ENCODE measurements at regions not wholly inside any gene's neighbourhood (a gene's known extent, or its start where the extent isn't known, plus 50 kb on each side); places are given as distances from the start of the nearest gene placed in this dataset.

GRCh38 chr2:107418708-107419107, 408.0 kb upstream of the RGPD4 start:
- DNase-seq (ENCODE audit: low read depth in 4 of 4, low spot score in 2 of 4): no peak

DNA sequence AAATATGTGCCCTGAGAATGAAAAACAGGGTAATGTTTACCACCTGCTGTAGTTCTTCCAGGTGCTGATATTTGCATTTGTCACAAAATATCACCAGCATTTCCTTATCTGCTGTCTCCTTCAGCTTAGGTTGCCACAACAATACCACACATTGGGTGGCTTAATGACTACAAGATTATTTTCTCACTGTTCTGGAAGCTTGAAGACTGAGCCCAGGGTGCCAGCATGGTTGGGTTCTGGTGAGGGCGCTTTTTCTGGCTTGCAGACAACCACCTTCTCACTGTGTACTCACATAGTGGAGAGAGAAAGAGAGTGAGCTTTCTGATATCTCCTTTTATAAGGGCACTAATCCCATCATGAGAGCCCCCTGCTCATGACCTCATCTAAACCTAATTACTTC, 407.5 kb upstream of the RGPD4 start:
- DNase-seq (ENCODE audit: low read depth in 4 of 4, low spot score in 2 of 4): no peak

DNA sequence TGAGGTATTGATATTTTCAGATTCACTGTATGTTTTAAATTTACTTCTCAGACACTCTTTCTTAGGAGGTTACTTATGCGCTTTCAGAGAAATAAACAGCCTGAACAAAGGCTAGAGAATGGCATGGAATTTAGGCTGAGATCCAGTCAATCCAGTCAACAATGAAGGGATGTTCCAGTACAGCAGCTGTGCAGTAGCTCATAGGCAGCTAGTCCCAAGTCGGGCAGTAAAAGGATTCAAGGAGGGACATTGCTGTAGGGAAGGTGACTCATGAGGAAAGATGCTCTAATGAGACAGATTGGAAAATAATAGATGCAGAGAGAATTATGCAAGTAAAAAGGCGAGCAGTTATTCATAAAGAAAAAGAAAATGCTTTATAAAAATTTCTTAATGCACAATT, 397.9 kb upstream of the RGPD4 start:
- no peak for DNase-seq (ENCODE audit: low read depth in 4 of 4, low spot score in 2 of 4)

DNA sequence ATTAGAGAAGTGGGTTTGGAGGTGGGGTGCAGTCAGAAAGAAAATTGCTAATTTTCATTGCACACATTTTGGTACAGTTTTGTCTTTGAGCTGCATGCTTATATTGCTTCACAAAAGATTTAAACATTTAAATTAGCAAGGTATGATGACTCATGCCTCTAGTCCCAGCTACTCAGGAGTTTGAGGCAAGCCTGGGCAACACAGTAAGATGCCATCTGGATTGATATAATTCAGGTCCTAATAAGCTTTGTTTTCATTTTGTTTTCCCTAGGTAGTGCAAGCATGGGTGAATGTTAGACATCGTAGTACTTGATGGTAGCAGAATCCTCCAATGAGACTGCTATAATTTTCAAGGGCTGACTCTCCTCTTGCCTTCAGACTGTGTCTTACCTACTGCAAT, 396.7 kb upstream of the RGPD4 start:
- no peak for DNase-seq (ENCODE audit: low read depth in 4 of 4, low spot score in 2 of 4)

GRCh38 chr2:107430596-107431266, 396.0 kb upstream of the RGPD4 start:
- DNase-seq (ENCODE audit: low read depth in 4 of 4, low spot score in 2 of 4): no peak

DNA sequence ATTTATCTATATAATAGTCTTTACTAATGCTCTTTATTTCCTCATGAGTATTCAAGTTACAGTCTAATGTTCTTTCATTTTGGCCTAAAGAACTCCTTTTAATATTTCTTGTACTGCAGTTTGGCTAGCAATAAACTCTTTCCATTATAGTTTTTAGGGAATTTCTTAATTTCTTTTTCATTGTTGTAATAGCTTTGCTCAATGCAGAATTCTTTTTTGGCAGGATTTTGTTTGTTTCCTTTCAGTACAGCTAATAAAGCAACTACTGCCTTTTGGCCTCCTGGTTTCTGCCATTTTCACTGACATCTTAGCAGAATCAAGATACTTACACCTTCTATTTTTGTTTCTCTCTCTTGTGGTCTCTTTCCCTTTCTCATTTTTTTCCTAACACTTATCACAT, 390.4 kb upstream of the RGPD4 start:
- no peak for DNase-seq (ENCODE audit: low read depth in 4 of 4, low spot score in 2 of 4)

DNA sequence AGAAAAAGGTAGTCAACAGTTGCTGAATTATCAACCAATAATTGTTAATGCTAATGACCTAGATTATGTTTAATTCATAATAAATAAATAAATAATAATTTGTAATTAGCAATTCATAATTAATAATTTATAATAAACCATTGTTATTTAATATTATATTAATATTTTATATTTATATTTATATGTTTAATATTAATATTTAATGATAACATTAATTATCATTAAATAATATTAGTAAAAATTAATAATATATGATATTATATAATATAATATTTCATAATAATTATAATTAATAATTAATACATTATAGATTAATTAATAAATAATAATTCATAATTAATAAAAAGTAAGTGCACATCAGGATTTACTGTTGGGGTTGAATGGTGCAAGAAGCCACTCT, 389.4 kb upstream of the RGPD4 start:
- DNase-seq (ENCODE audit: low read depth in 4 of 4, low spot score in 2 of 4): no peak

DNA sequence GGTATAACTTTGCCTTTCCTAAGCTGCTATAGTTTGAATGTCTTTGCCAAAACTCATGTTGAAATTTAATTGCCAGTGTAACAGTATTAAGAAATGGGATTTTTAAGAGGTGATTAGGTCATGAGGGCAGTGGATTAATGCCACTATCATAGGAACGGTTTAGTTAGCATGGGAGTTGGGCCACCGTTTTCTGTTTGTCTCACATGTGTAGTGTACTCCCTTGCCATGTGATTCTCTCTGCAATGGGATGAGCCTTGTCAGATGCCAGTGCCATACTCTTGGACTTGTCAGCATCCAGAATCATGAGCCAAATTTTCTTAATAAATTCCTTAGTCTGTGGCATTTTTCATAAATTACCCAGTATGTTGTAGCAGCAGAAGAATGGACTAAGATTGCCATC, 388.9 kb upstream of the RGPD4 start:
- DNase-seq (ENCODE audit: low read depth in 4 of 4, low spot score in 2 of 4): no peak

DNA sequence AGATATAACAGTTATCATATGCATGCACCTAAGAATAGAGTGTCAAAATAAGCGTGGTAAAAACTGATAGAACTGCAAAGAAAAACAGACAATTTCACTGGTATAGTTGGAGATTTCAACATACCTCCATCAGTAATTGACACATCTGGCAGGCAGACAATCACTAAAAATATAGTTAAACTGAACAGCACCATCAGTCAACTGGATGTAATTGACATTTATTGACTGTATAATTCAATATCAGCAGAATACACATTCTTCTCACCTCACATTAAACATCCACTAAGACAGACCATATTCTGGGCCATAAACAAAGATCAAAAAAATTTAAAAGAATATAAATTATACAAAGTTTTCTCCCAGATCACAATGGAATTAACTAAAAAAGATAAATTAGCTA, 378.5 kb upstream of the RGPD4 start:
- no peak for DNase-seq (ENCODE audit: low read depth in 4 of 4, low spot score in 2 of 4)

- no peak for DNase-seq (ENCODE audit: low read depth in 4 of 4, low spot score in 2 of 4)
Observed at GRCh38 chr2:107461301-107461700, 365.4 kb upstream of the RGPD4 start.

GRCh38 chr2:107462181-107462580, 364.5 kb upstream of the RGPD4 start:
- no peak for DNase-seq (ENCODE audit: low read depth in 4 of 4, low spot score in 2 of 4)

- no peak for DNase-seq (ENCODE audit: low read depth in 4 of 4, low spot score in 2 of 4)
Observed at GRCh38 chr2:107466241-107466640, 360.5 kb upstream of the RGPD4 start.

- DNase-seq (ENCODE audit: low read depth in 4 of 4, low spot score in 2 of 4): no peak
Observed at GRCh38 chr2:107466984-107467773, 359.5 kb upstream of the RGPD4 start.

- DNase-seq (ENCODE audit: low read depth in 4 of 4, low spot score in 2 of 4): no peak
Observed at GRCh38 chr2:107469437-107469995, 357.2 kb upstream of the RGPD4 start.

- no peak for DNase-seq (ENCODE audit: low read depth in 4 of 4, low spot score in 2 of 4)
Observed at GRCh38 chr2:107473150-107473549, 353.5 kb upstream of the RGPD4 start.

DNA sequence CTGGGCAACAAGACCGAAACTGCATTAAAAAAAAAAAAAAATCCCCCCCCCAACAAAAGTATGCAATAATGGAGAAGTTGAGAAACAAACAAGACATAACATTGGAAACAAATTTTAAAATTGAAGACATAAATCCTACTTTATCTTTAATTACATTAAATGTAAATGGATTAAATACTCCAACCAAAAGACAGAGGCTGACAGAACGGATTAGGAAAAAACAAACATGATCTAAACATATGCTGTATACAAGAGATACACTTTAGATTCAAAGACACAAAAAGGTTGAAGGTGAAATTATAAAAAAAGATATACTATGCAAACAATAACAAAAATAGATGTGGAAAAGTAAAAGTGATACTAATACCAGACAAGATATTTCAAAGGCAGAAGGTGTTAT, 350.8 kb upstream of the RGPD4 start:
- no peak for DNase-seq (ENCODE audit: low read depth in 4 of 4, low spot score in 2 of 4)

DNA sequence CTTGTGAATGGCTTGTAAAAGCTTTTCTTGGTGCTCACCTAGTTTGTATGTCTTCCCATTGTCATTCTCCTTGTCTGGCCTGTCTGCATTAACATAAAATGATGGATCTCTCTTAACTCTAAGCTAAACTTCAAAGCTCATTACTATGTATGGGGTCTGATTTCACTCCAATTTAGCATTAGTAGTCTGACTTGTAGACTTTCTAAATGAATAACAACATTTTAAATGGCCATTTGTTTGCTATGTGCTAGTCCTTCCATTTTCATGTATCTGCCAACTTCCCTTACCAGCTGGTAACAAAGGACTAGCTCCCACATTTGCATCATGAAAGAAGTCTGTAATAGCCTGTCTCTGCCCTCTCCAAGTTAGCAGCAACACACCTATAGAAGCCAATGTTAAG, 324.2 kb upstream of the RGPD4 start:
- DNase-seq (ENCODE audit: low read depth in 4 of 4, low spot score in 2 of 4): no peak

- no peak for DNase-seq (ENCODE audit: low read depth in 4 of 4, low spot score in 2 of 4)
Observed at GRCh38 chr2:107511970-107512789, 314.5 kb upstream of the RGPD4 start.

DNA sequence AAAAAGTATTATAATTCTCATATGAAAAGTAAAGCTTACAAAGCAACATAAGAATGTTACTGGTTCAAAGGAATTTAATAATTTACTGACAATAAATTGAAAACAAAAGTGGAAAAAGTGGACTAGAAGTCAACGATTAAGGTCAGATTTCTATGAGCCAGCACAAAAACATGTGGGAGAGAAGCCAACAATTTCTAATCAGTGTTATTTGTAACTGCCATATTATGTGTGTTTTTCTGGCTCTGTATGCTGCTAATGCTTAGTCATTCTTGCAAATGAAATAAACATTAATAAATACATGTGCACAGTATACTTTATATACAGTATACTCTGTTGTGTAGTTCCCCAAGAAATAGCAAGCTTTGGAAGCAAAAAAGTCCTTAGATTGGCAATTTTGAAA, 301.3 kb upstream of the RGPD4 start:
- DNase-seq (ENCODE audit: low read depth in 4 of 4, low spot score in 2 of 4): no peak

DNA sequence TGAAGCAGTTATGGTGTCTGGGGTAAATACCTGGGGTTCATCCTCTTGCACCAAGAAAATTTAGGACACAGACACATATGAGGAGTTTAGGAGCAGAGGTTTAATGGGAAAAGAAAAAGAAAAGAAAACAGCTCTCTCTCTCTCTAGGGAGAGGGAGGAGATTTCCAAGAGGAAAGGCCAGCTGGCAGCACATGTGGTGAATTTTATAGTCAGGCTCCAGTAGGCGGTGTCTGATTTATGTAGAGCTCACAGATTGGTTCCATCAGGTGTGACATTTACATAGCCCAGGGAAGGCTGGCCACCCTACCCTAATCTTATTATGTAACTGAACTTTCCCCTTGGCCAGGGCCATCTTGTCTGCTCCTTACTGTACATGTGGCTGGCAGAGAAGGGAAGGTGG, 297.5 kb upstream of the RGPD4 start:
- peak in 3 of 4 donors; percentile 17 to 51 (median 31) for DNase-seq (ENCODE audit: low read depth in 4 of 4, low spot score in 2 of 4)

GRCh38 chr2:107530046-107530445, 296.6 kb upstream of the RGPD4 start:
- DNase-seq (ENCODE audit: low read depth in 4 of 4, low spot score in 2 of 4): no peak

Measured in left renal cortex interstitium (tissue), 4 donors.